ENCODE measurements at regions not wholly inside any gene's neighbourhood (a gene's known extent, or its start where the extent isn't known, plus 50 kb on each side); places are given as distances from the start of the nearest gene placed in this dataset.

GRCh38 chr19:5213667-5214066, 126.9 kb downstream of the PTPRS start:
- H3K9me3 ChIP-seq (replicated peaks in 1 of 2; ENCODE audit: control insufficient read depth in 1 of 2, insufficient read depth in 1 of 2, low read length in 2 of 2), result peaks cover 0 to 15% of the 10 kb centered on the region in 2 donors
- H3K4me3 Mint-ChIP-seq, result no peak overlapping the region
- no peak for TF ChIP-seq CTCF (IDR thresholded peaks at IDR 0.05)

GRCh38 chr19:5212101-5212500, 128.5 kb downstream of the PTPRS start:
- DNase-seq, result no peak
- H3K9ac ChIP-seq (ENCODE audit: insufficient read depth, low read length, poor library complexity, severe bottlenecking), result no peak overlapping the region
- intact Hi-C loops (cut with micrococcal nuclease), result no loop called here
- H4K20me1 ChIP-seq (ENCODE audit: insufficient read depth, low read length), result no peaks in the 10 kb centered on the region
- H3K4me3 ChIP-seq (replicated peaks in 1 of 3; ENCODE audit: low read depth in 2 of 3, low read length in 3 of 3), result no peak overlapping the region
- no peak overlapping the region for H2AFZ ChIP-seq (ENCODE audit: insufficient read depth, low read depth, low read length, poor library complexity, severe bottlenecking)
- no peaks in the 10 kb centered on the region for H3K27me3 ChIP-seq (ENCODE audit: control insufficient read depth in 2 of 2, insufficient read depth in 2 of 2, low read length in 2 of 2)
- peaks cover 1% of the 10 kb centered on the region for H3K4me1 Mint-ChIP-seq
- peaks cover 0 to 7% (median 2%) of the 10 kb centered on the region in 7 donors for H3K9me3 Mint-ChIP-seq
- no peaks in the 10 kb centered on the region for H3K36me3 Mint-ChIP-seq
- H3K4me2 ChIP-seq (replicated peaks; ENCODE audit: extremely low read depth, low read length, poor library complexity, severe bottlenecking), result no peak overlapping the region
- H3K4me1 ChIP-seq (ENCODE audit: control insufficient read depth in 1 of 2, insufficient read depth in 2 of 2, low read length in 2 of 2), result no peaks in the 10 kb centered on the region
- peaks cover 0 to 15% of the 10 kb centered on the region in 2 donors for H3K9me3 ChIP-seq (replicated peaks in 1 of 2; ENCODE audit: control insufficient read depth in 1 of 2, insufficient read depth in 1 of 2, low read length in 2 of 2)
- TF ChIP-seq CTCF (IDR thresholded peaks at IDR 0.05), result no peak
- WGBS (ENCODE audit: insufficient coverage), result 99% methylated on average over 30 of the region's 30 CpGs
- H3K36me3 ChIP-seq (replicated peaks in 1 of 2; ENCODE audit: control insufficient read depth in 1 of 2, insufficient read depth in 2 of 2, low read length in 2 of 2), result no peaks in the 10 kb centered on the region
- peaks cover 0 to under 1% (median 0%) of the 10 kb centered on the region in 3 donors for H3K27me3 Mint-ChIP-seq (ENCODE audit: low read depth in 3 of 3)
- H3K27ac ChIP-seq (ENCODE audit: low read depth in 1 of 2, low read length in 2 of 2), result no peak overlapping the region
- no peaks in the 10 kb centered on the region for H3K79me2 ChIP-seq (ENCODE audit: insufficient read depth, low read length)
- no peak overlapping the region for H3K4me3 Mint-ChIP-seq
- no peak overlapping the region for H3K27ac Mint-ChIP-seq

More at GRCh38 chr19:5213667-5214066, 126.9 kb downstream of the PTPRS start:
- DNase-seq, result no peak
- peaks cover 0 to 2% (median 0%) of the 10 kb centered on the region in 3 donors for H3K27me3 Mint-ChIP-seq (ENCODE audit: low read depth in 3 of 3)
- intact Hi-C loops (cut with micrococcal nuclease), result no loop called here
- H3K4me1 Mint-ChIP-seq, result peaks cover 1% of the 10 kb centered on the region
- no peak overlapping the region for H3K4me3 ChIP-seq (replicated peaks in 1 of 3; ENCODE audit: low read depth in 2 of 3, low read length in 3 of 3)
- no peak overlapping the region for H3K9ac ChIP-seq (ENCODE audit: insufficient read depth, low read length, poor library complexity, severe bottlenecking)
- H3K27ac Mint-ChIP-seq, result no peak overlapping the region
- 100% methylated on average over 1 of the region's 3 CpGs for WGBS (ENCODE audit: insufficient coverage)
- H2AFZ ChIP-seq (ENCODE audit: insufficient read depth, low read depth, low read length, poor library complexity, severe bottlenecking), result no peak overlapping the region
- no peak overlapping the region for H3K4me2 ChIP-seq (replicated peaks; ENCODE audit: extremely low read depth, low read length, poor library complexity, severe bottlenecking)
- no peaks in the 10 kb centered on the region for H3K36me3 Mint-ChIP-seq
- H3K36me3 ChIP-seq (replicated peaks in 1 of 2; ENCODE audit: control insufficient read depth in 1 of 2, insufficient read depth in 2 of 2, low read length in 2 of 2), result no peaks in the 10 kb centered on the region
- no peak overlapping the region for H3K27ac ChIP-seq (ENCODE audit: low read depth in 1 of 2, low read length in 2 of 2)
- no peaks in the 10 kb centered on the region for H3K27me3 ChIP-seq (ENCODE audit: control insufficient read depth in 2 of 2, insufficient read depth in 2 of 2, low read length in 2 of 2)
- H3K4me1 ChIP-seq (ENCODE audit: control insufficient read depth in 1 of 2, insufficient read depth in 2 of 2, low read length in 2 of 2), result no peaks in the 10 kb centered on the region
- no peaks in the 10 kb centered on the region for H4K20me1 ChIP-seq (ENCODE audit: insufficient read depth, low read length)
- no peaks in the 10 kb centered on the region for H3K79me2 ChIP-seq (ENCODE audit: insufficient read depth, low read length)
- H3K9me3 Mint-ChIP-seq, result peaks cover 0 to 7% (median 2%) of the 10 kb centered on the region in 7 donors

All from CD14-positive monocyte (primary cell).